HG02884 (cell line): ENCODE measurements at regions not wholly inside any gene's neighbourhood (a gene's known extent, or its start where the extent isn't known, plus 50 kb on each side); places are given as distances from the start of the nearest gene placed in this dataset.
"Not testable (repeated sequence)": the region's sequence is repeated elsewhere in the genome, so short reads cannot be mapped to it uniquely, and the experiment has no call there.

Experiments used
- ATAC-seq: cut with Tn5 transposase; IDR thresholded peaks from one replicate; pipeline ENCODE4 v1.9.1; 2021; ENCODE audit warnings: mild to moderate bottlenecking, moderate library complexity; ENCODE audit not compliant: unreplicated experiment

DNA sequence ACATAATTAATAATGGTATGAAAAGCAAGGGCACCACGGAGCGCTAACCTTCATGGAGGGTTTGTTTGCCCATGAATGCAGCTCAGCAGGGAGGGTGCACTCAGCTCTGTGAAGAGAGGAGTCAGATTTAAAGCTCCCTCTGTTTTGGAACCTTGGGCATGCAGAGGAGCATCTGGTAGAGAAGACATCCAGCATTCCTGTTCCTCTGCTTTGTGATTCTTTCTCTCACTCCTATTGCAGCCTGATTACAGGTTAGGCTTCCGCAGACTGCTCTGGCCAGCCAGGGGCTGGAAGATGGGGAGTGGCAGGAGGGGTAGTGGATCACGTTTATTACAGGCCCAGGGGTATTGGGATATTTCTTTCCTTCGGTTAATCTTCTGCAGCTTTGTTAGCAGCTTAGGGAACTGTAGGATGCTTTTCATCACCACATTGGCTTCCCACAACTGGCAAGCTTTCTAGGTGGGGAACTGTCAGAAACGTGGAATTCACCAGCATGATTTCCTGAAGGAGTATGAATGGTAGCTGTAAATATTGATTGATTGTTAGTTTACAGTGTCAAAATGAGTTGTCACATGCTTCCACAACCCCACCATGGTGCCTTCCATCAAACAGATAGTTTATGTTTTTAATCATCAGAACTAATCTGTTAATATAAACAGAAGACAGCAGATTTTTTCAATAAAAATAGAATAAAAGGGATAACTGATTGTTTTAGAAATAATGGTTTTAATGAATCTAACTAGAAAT, 201.1 kb downstream of the VAPA start:
- ATAC-seq = no peak

DNA sequence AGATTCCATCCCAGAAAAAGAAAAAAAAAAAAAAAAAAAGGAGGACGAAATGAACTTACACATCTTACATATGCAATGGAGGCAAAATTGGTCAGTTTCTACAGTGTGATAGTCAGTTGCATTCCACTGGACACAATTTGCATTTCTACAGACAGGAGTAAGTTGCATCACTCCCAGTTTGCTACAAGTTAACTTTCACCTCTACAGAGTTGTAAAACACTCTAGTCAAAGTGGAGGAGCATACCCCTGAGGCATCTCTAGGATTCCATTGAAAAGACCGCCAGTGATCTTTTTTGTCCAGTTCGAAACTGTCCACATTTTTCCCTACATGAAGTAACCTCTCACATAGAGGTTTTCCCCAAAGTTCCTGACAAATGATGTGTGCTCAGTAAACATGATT, 202.8 kb downstream of the VAPA start:
- no peak for ATAC-seq

DNA sequence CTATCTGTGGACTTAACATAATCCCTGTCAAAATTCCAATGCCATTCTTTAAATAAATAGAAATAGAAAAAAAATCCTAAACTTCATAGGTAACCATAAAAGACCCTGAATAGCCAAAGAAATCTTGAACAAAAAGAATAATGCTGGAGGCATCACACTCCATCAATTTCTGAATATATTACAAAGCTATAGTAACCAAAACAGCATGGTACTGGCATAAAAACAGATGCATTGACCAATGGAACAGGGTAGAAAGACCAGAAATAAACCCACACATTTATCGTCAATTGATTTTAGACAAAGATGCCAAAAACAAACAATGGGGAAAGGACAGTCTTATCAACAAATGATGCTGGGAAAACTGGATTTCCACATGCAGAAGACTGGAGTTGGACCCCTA, 205.7 kb downstream of the VAPA start:
- no peak for ATAC-seq

DNA sequence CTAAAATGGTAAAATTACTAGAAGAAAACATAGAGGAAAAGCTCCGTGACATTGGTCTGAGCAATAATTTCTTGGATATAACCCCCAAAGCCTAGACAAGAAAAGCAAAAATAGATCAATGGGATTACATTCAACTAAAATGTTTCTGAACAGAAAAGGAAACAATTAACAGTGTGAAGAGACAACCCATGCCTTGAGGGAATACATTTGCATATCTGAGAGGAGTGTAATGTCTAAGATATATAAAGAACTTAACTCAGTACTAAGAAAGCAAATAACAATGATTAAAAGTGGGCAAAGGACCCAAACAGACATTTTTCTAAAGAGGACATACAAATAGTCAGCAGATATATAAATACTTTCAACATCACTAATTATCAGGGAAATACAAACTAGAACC, 206.2 kb downstream of the VAPA start:
- ATAC-seq = no peak

DNA sequence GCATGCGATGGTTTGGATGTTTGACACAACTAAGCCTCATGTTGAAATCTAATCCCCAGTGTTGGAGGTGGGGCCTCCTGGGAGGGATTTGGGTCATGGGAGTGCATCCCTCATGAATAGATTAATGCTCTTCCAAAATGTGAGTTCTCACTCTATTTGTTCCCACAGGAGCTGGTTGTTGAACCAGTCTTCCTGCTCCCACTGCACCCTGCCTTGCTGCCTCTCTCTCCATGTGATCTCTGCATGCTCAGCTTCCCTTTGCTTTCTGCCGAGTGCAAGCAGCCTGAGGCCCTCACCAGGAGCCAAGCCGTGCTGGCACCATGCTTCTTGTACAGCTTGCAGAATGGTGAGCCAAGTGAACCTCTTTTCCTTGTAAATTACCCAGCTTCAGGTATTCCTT, 206.8 kb downstream of the VAPA start:
- ATAC-seq = no peak

DNA sequence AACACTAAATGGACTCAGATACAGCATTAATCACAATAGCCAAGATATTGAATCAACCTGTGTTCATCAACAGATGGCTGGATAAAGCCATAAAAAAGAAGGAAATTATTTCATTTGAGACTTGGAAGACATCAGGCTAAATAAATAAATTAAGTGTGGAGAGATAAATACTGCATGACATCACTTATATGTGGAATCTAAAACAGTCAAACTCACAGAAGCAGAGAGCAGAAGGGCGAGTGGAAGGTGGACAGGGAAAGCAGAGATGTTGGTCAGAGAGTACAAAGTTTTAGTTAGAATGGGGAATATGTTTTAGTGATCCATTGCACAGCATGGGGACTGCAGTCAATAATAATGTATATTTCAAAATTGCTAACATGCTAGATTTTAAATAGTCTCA, 207.2 kb downstream of the VAPA start:
- ATAC-seq = no peak

DNA sequence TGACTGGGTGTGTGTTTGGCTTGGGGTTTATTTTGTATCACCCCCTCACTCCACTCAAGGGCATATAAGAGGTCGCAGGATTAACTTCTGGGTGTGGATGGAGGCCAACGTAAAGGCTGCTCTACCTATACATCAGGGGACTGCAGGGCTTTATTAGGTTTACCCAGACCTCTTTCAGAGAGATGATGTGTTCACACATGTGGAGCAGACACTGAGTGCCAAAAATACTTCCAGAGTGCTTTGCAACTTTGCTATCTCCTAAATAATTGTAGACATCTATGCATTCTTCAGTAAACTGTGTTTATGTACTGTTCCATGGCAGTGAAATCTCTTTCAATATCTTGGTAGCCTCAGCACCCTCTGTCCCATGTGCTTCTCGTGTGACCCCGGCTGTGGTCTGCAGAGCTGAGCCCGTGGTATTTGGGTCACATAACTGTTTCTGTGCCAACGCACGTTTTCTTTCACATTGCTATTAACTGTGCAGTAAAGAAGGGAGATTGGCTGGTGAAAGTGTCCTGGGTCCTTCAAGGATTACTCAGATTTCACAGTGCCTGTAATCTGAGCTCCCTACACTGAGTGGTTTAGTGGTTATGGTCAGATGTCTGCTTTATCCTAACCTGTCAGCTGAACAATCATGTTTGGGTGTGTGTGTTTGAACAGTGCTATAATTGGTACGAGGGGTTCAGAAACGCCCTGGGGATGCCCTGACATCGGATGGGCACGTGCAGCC, 208.1 kb downstream of the VAPA start:
- no peak for ATAC-seq

DNA sequence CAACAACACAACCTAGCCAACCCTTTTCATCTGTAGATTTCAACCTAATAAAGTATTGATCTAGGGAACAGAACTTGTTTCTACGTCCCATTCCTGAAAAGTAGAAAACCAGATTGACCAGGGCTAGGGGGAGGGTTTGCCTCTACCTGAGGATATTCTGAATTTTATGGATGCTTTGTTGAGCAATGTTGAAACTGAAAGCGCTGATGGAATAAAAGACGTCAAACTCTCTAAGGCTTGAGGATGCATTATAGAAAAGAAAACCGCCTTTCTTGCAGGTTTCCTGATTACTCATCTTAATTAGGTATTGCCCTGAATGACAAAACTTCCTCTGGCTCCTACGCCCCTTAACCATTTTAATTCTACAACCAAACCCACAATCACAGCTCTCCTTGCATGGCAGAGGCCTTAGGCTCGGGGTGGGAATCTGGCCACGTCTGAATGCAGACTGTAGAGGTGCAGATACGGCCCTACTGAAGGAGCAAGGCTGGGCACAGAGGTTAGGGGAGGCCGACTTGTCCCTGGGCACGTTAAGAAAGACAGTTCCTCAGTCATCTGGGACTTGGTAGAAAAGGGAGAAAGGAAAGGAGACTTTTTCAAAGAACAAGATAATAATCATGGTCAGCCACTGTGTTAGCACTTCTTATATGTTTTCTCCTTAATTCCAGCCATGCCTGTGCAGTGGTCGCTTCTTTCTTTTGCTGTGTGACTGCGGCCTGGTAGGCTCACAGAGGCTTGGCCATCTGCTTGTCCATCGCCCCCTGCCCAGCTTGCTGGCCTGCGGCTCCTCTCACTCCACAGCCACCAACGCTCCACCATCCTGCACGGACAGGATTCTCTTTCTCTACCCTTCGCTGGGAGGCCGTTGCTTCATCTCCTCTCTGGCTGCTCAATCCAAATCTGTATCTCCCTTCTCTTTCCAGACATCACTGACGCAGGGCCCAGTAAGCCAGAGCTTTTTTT, 209.5 kb downstream of the VAPA start:
- no peak for ATAC-seq

DNA sequence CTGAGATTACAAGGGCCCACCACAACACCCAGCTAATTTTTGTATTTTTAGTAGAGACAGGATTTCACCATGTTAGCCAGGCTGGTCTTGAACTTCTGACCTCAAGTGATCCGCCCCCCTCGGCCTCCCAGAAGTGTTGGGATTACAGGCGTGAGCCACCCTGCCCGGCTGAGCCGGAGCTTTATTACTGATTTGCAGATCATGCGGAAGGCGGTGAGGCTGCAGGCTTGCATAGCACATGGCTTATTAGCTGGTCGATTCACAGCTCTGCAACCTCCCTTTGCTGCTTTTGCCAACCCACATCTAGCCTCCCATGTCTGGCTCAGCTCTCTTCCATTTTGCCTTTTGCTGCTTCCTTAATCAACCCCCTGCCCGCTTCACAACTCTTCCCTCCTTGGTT, 210.3 kb downstream of the VAPA start:
- no peak for ATAC-seq

DNA sequence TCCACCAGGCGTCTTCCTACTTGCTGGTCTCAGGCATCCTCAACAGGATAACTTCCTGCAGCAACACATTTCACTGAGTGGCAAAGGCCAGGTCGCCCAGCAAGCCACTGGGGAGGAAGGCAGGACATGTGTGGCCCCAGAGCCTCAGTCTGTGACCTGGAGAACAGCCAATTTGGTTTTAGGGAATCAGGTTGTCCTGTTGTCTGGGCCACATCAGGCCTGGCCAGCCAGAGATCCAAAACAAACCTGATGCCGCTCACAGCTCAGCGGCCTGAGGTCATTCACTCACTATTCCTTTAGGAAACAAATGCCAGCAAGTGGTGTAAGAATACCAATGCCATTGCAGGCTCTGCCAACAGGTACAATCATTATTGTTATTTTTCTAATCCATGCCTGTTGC, 210.7 kb downstream of the VAPA start:
- ATAC-seq = no peak

DNA sequence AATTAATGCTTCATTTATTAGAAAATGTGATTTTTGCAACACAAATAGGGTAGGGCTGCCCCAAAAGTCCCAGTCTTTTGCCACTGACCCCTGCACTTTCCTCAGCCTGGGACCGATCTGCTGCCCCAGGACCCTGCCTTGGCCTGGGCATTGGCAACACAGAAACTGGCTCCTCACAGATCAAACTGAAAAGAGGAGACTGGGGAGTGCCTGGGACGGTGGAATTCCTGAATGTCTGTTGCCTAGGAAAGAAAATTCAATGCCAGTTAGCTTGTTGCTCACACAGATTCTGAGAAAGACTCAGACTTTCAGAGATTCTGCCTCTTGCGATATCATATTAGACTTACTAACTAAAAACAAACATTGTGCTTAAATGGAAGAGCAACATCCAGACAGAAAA, 211.2 kb downstream of the VAPA start:
- no peak for ATAC-seq

DNA sequence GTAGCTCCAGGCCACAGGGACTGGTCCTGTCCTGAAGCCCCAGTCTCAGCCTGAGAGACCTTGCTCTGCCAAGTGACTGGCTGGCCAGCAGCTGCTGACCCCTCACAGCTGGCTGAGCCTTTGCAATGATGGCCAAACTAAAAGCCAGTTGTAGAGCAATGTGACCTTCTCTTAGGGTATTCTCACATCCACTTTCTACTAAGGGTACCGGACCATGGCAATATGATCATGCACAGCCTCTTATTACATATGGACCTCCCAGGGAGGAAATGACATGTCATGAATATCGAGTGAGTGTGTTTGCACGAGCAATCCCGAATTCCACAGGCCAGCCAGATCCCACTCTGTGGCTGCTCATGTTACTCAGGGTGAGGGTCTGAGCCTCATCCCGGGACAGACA, 213.9 kb downstream of the VAPA start:
- no peak for ATAC-seq

DNA sequence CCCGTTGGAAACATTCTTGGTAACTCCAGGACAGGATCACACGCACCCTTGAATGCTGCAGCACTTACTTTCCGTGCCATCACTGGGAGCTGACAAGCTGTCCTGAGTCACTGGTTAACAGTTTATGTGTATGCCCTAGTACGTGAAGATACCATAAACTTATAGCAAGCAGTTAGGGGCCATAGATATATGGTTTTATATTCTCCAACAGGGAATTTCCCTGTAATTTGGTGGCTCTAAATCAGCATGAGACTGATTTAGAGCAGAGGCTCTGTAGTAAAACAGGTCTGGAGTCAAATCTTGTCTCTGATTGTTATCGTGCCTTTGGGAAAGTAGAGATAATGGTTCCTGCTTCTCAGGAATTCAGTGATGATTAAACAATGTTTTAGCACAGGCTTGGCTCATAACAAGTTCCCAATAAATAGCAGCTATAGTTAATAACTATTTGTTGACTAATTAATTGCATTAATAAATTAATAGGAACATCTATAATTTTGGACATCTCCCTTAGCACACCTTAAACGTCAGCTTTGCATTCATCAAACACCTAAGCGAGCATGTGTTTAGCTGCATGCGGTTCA, 215.2 kb downstream of the VAPA start:
- ATAC-seq = no peak

DNA sequence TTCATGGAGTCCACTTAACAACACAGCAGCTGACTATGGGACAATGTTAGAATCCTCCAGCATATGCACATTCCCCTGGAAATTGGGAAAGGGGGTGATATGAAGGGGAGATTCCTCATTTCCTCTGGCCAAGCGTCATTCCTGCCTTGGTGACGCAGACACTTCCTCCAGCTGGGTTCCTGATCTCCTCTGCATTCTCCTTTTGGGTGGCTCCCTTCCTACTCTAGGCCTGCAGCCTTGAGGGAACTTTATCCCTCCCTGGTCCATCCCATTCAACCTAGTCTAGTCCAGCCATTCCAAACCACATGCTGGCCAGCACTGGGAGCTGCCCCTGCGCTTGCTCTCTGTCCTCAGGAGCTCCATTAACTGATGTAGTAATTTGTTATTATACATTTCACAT, 216.8 kb downstream of the VAPA start:
- ATAC-seq = no peak

DNA sequence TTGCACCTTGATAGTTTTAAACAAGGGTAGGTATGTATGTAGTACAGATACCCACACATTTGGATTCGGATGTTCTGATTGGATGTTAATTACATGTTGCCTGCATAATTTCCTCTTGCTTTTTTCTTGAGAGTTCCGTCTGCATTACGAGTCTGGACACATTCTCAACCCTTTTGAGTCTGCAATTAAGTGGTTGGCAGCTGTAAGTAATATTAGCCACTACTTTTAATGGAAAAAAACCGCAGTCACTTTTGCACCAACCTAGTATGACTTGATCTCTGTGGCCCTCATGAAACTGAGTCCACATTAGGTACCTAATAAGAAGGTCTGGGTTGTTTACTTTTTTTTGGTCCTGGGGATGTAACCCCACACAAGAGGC, 217.3 kb downstream of the VAPA start:
- no peak for ATAC-seq

DNA sequence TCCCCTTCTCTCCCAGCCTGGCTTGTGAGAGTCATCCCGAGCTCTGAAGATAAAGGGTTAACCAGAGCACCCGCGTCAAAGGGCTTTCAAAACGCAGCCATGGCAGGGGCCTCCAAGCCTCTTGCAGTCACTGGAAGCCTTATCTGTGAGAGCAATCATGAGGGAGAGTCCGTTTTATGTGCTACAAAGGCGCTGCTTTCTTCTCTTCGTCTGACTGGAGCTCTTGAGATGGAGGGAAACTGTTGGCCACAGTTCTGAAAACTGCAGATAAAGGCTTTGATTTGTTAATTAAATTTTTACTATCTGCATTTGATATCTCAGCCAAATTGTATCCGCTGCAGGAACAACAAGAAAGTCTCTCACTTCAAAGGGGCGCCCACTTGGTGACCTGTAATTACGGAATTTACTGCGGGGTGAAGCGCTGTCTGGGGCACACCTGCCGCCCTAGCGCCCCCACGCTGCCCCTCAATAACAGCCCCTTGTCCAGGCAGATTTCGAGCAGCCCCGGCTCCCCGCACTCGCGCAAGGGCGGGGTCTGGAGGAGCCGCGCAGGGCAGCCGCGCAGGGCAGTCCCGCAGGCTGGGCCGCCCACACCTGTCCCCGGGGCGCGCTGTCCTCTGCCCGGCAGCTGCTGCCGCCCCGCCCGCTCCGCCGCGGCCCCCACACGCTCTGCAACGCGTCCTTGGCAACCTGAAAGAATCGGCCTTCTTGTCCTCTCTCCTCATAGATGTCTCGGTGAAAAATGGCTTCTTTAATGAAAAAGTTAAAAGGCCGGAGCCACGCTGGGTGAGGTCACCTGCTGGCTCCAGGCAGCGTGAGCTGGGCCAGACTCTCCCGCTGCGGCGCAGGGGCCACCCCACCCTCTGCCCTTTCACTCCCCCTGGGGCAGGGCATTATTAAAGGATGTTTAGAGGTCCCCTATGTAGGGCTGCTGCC, 217.9 kb downstream of the VAPA start:
- ATAC-seq = no peak

DNA sequence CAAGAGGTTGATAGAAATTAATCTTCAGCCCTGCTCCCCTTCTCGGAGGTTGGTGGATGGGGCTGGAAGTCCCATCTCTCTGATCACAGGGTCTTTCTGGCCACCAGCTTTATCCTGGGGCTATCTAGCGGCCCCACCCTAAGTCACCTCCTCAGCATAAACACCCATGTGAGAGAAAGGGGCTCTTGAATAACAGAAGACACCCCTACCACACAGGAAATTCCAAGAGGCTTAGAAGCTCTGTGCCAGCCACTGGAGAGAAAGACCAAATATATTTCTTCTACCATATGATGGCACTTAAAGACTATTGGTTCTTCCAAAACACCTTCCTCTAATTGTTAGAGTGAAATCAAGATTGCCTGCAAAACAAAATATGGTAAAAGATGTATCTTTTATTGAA, 219.7 kb downstream of the VAPA start:
- no peak for ATAC-seq

DNA sequence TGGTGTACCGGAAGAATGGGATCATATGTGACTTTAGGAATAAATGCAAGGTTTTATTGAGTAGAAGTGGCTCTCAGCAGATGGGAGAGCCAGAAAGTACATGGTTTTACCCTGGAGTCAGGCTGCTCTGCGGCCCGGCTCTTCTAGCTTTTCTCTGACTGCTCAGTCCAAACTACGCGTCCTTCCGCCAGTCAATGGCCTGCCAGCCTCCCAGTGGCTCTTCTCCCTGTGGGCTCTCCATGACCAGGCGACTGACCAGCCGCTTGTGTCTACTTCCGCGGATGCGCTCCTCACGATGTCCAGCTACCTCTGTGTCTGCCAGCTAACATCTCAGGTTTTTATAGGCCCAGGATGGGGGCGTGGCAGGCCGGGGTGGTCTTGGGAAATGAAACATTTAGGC, 220.4 kb downstream of the VAPA start:
- ATAC-seq = no peak

DNA sequence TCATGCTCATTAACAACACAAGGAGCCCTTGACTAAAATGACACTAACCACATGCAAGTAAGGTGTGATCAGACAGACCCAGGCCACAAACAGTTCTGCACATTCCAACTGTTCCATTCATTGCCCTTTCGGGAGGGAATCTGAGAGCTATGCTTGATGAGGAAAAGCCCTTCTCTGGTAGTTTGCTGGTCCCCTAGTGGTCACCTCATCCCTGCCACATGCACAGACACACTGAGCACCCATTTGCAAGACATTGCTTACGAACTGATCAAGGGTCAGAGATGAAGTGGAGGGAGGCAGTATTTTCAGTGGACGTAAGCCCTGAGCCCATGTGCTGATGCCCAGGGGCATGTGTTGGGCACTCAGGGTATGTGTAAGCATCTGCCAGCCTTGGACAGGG, 220.9 kb downstream of the VAPA start:
- ATAC-seq = not testable (repeated sequence)

DNA sequence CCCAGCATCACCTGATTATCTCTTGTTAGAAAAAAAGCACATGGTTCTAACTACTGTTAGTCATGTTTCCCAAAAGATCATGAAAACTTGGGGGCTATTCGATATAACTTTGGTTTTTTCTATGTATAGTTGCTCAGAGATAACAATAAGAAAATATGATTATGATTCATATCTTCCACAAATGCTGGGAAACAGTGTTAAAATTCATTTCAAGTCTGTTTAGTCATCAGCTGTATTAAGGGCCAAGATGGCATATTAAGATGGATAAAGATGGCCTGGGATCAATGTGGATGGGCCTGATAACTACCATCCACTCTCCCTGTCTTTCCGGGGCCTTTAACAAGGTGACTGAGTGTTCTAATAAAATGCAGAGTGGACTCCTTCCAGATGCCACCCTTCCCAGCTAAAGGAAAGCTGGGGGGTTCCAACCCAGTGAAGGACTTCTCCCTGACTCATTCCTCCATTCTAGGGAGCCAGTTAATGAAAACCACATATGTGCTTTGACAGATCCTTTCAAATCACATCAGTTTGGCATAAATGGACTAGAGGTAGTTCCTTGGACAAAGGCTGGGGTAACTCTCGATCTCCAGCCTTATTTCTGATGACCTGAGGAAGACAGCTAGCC, 221.6 kb downstream of the VAPA start:
- ATAC-seq = no peak
